ENCODE measurements at regions not wholly inside any gene's neighbourhood (a gene's known extent, or its start where the extent isn't known, plus 50 kb on each side); places are given as distances from the start of the nearest gene placed in this dataset.

- no peak for TF ChIP-seq CTCF (IDR thresholded peaks at IDR 0.05; ENCODE audit: insufficient read depth, low read length)
- no peak for DNase-seq (ENCODE audit: low read depth)
- H3K4me3 ChIP-seq (ENCODE audit: low read depth, low read length), result no peak overlapping the region
Measured at GRCh38 chr14:66069830-66070541, 416.2 kb upstream of the CCDC196 start.

GRCh38 chr14:66070542-66071319 is 415.4 kb upstream of the CCDC196 start:
- no peak overlapping the region for H3K4me3 ChIP-seq (ENCODE audit: low read depth, low read length)
- DNase-seq (ENCODE audit: low read depth), result peak; percentile 28
- TF ChIP-seq CTCF (IDR thresholded peaks at IDR 0.05; ENCODE audit: insufficient read depth, low read length), result peak; percentile 90

GRCh38 chr14:66072190-66073084 is 413.7 kb upstream of the CCDC196 start:
- H3K4me3 ChIP-seq (ENCODE audit: low read depth, low read length), result no peak overlapping the region
- DNase-seq (ENCODE audit: low read depth), result no peak
- no peak for TF ChIP-seq CTCF (IDR thresholded peaks at IDR 0.05; ENCODE audit: insufficient read depth, low read length)

GRCh38 chr14:66074537-66074936 is 411.6 kb upstream of the CCDC196 start:
- TF ChIP-seq CTCF (IDR thresholded peaks at IDR 0.05; ENCODE audit: insufficient read depth, low read length), result no peak
- no peak overlapping the region for H3K4me3 ChIP-seq (ENCODE audit: low read depth, low read length)
- DNase-seq (ENCODE audit: low read depth), result no peak

- no peak overlapping the region for H3K4me3 ChIP-seq (ENCODE audit: low read depth, low read length)
- peak; percentile 20 for DNase-seq (ENCODE audit: low read depth)
- TF ChIP-seq CTCF (IDR thresholded peaks at IDR 0.05; ENCODE audit: insufficient read depth, low read length), result no peak
Measured at GRCh38 chr14:66076176-66076575, 410.0 kb upstream of the CCDC196 start.

GRCh38 chr14:66078006-66078405 is 408.2 kb upstream of the CCDC196 start:
- DNase-seq (ENCODE audit: low read depth), result no peak
- no peak overlapping the region for H3K4me3 ChIP-seq (ENCODE audit: low read depth, low read length)
- no peak for TF ChIP-seq CTCF (IDR thresholded peaks at IDR 0.05; ENCODE audit: insufficient read depth, low read length)

Measured in fibroblast of the aortic adventitia (primary cell).